ENCODE measurements at regions not wholly inside any gene's neighbourhood (a gene's known extent, or its start where the extent isn't known, plus 50 kb on each side); places are given as distances from the start of the nearest gene placed in this dataset.

DNA sequence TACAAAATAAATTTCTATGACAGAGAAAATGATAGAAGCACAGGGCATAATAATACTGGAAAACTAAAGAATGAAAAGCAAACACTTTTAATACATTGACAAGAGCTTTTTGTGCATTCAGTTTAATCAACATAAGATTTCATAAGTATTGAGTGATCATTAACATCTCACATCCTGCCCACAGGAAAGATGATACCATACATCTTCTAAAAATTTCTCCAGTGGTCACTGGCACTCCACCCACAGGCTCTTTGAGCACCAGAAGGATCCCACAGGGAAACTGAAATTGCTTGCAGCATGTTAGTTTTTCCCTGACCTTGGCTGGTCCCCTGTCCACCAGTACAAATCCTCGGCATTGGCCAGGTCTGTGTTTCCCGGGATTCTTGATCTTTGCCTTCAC is 186.0 kb downstream of the CEMIP2 start:
- Histone ChIP-seq H3K27ac (no peak overlapping the region), H3K9me3 (no peaks in the 10 kb centered on the region), H3K36me3 (ENCODE audit: low read depth, missing control alignments) (no peaks in the 10 kb centered on the region), H3K4me1 (no peaks in the 10 kb centered on the region), H3K27me3 (no peaks in the 10 kb centered on the region), H3K4me3 (no peak overlapping the region)
- intact Hi-C loops (cut with DNase I; ENCODE audit: low total_unique reads), result no loop called here
- TF ChIP-seq, protein P1, sequence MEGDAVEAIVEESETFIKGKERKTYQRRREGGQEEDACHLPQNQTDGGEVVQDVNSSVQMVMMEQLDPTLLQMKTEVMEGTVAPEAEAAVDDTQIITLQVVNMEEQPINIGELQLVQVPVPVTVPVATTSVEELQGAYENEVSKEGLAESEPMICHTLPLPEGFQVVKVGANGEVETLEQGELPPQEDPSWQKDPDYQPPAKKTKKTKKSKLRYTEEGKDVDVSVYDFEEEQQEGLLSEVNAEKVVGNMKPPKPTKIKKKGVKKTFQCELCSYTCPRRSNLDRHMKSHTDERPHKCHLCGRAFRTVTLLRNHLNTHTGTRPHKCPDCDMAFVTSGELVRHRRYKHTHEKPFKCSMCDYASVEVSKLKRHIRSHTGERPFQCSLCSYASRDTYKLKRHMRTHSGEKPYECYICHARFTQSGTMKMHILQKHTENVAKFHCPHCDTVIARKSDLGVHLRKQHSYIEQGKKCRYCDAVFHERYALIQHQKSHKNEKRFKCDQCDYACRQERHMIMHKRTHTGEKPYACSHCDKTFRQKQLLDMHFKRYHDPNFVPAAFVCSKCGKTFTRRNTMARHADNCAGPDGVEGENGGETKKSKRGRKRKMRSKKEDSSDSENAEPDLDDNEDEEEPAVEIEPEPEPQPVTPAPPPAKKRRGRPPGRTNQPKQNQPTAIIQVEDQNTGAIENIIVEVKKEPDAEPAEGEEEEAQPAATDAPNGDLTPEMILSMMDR (IDR thresholded peaks at IDR 0.05), result no peak
- TF ChIP-seq POLR2A (IDR thresholded peaks at IDR 0.05), result no peak
- DNase-seq, result no peak
- WGBS, 2 donors, result 41 to 75% methylated on average over 2 of the region's 2 CpGs

DNA sequence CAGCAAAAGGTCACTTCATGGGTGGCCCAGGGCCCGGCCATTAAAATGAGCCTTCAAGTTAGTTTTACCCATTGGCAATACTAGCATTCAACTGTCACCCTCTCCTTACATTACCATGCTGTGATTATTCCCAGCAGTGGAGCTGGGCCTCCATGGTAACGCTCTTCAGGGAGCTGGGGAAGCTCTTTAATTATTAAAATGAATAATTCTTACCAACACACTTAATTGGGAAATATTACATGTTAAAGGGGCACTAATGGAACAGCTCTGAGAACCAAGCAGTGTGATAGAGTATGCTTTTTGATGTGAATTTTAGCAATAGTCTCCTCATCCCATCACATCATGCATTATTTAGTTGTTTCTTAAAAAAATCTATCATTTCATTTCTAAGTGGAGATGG is 187.2 kb downstream of the CEMIP2 start:
- intact Hi-C loops (cut with DNase I; ENCODE audit: low total_unique reads), result no loop called here
- Histone ChIP-seq H3K4me1 (no peaks in the 10 kb centered on the region), H3K4me3 (no peak overlapping the region), H3K27ac (no peak overlapping the region), H3K9me3 (no peaks in the 10 kb centered on the region), H3K27me3 (no peaks in the 10 kb centered on the region), H3K36me3 (ENCODE audit: low read depth, missing control alignments) (no peaks in the 10 kb centered on the region)
- WGBS, 2 donors, result 94 to 97% methylated on average over 2 of the region's 2 CpGs
- TF ChIP-seq POLR2A (IDR thresholded peaks at IDR 0.05), result no peak
- DNase-seq, result no peak

DNA sequence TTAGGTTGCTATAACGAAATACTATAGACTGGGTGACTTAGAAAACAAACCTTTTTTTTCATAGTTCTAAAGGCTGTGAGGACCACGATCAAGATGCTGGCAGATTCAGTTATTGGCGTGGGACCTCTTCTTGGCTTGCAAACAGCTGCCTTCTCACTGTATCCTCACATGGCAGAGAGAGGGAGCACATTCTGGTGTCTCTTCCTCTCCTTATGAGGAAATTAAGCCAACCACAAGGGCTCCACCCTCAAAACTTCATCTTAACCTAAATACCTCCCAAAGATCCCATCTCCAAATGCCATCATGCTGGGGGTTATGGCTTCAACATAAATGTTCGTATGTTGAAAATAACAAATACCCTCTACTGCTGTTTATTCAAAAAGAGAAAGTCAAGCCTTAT is 197.1 kb downstream of the CEMIP2 start:
- Histone ChIP-seq H3K9me3 (no peaks in the 10 kb centered on the region), H3K27ac (no peak overlapping the region), H3K27me3 (no peaks in the 10 kb centered on the region), H3K4me1 (no peaks in the 10 kb centered on the region), H3K4me3 (no peak overlapping the region), H3K36me3 (ENCODE audit: low read depth, missing control alignments) (no peaks in the 10 kb centered on the region)
- intact Hi-C loops (cut with DNase I; ENCODE audit: low total_unique reads), result no loop called here
- DNase-seq, result no peak
- WGBS, 2 donors, result 74 to 84% methylated on average over 4 of the region's 4 CpGs
- TF ChIP-seq, protein P1 (IDR thresholded peaks at IDR 0.05), result no peak
- TF ChIP-seq POLR2A (IDR thresholded peaks at IDR 0.05), result no peak

DNA sequence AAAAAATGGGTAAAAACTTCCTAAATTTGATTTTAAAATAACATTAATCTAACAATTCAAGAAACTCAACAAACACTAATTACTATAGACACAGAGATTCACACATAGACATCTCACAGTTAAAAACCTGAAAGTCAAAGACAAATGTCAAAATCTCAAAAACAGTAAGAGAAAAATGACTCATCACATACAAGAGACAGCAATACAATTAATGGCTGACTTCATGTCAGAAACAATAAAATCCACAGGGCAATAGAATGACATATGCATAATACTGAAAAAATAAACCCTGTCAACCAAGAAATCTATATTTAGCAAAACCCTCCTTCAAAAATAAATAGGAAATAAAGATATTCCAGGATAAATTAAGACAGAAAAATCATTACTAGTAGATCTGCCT is 200.4 kb downstream of the CEMIP2 start:
- TF ChIP-seq, protein P1 (IDR thresholded peaks at IDR 0.05), result no peak
- no peak for TF ChIP-seq POLR2A (IDR thresholded peaks at IDR 0.05)
- Histone ChIP-seq H3K9me3 (no peaks in the 10 kb centered on the region), H3K36me3 (ENCODE audit: low read depth, missing control alignments) (no peaks in the 10 kb centered on the region), H3K27me3 (no peaks in the 10 kb centered on the region), H3K4me3 (no peak overlapping the region), H3K27ac (no peak overlapping the region), H3K4me1 (no peaks in the 10 kb centered on the region)
- no peak for DNase-seq
- intact Hi-C loops (cut with DNase I; ENCODE audit: low total_unique reads), result no loop called here

DNA sequence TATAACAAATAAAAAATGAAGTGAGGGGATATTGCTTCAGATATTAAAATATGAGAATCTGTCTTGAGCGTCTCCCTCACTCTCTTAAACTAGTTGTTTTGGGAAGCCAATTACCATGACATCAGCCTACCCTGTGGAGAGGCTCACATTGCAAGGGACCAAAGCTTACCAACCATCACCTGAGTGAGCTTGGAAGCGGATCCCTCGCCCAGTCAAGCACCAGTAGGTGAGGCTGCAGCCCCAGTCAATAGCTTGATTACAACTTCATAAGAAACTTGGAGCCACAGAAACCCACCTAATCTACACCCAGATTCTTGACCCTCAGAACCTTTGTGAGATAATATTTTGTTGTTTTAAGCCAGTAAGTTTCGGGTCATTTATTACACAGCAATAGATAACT is 206.2 kb downstream of the CEMIP2 start:
- no peak for DNase-seq
- Histone ChIP-seq H3K9me3 (no peaks in the 10 kb centered on the region), H3K4me3 (no peak overlapping the region), H3K4me1 (no peaks in the 10 kb centered on the region), H3K36me3 (ENCODE audit: low read depth, missing control alignments) (no peaks in the 10 kb centered on the region), H3K27me3 (no peaks in the 10 kb centered on the region), H3K27ac (no peak overlapping the region)
- intact Hi-C loops (cut with DNase I; ENCODE audit: low total_unique reads), result no loop called here
- TF ChIP-seq POLR2A (IDR thresholded peaks at IDR 0.05), result no peak
- TF ChIP-seq, protein P1 (IDR thresholded peaks at IDR 0.05), result no peak
- WGBS, 2 donors, result 82 to 90% methylated on average over 4 of the region's 4 CpGs

All from testis (tissue), 2 donors.